Parathyroid adenoma (tissue), 2 donors: ENCODE measurements at regions not wholly inside any gene's neighbourhood (a gene's known extent, or its start where the extent isn't known, plus 50 kb on each side); places are given as distances from the start of the nearest gene placed in this dataset.
"Not testable (repeated sequence)": the region's sequence is repeated elsewhere in the genome, so short reads cannot be mapped to it uniquely, and the experiment has no call there.

Experiments
- H2AFZ ChIP-seq: fragments of 300-600 bp; sonication (generic); one replicate; pipeline ENCODE4 v1.7.0; 2017; ENCODE audit warnings: antibody characterized with exemption, mild to moderate bottlenecking
- H3K27ac ChIP-seq: fragments of 300-600 bp; sonication (generic); one replicate; pipeline ENCODE4 v1.7.0; 2017
- H3K27me3 ChIP-seq: fragments of 300-600 bp; sonication (generic); one replicate; pipeline ENCODE4 v1.7.0; 2017; ENCODE audit warnings: low read length; ENCODE audit not compliant: control insufficient read depth, insufficient read depth
- H3K36me3 ChIP-seq: fragments of 300-600 bp; sonication (generic); one replicate; pipeline ENCODE4 v1.7.0; 2017; ENCODE audit warnings: low read length; ENCODE audit not compliant: control insufficient read depth, insufficient read depth
- H3K4me1 ChIP-seq: fragments of 300-600 bp; sonication (generic); one replicate; pipeline ENCODE4 v1.7.0; 2017; ENCODE audit warnings: control low read depth
- H3K4me2 ChIP-seq: fragments of 300-600 bp; sonication (generic); one replicate; pipeline ENCODE4 v1.7.0; 2017; ENCODE audit warnings: low read length
- H3K4me3 ChIP-seq: fragments of 300-600 bp; sonication (generic); one replicate; pipeline ENCODE4 v1.7.0; 2017; ENCODE audit warnings: low read depth, low read length
- H3K79me2 ChIP-seq: fragments of 300-600 bp; sonication (generic); one replicate; pipeline ENCODE4 v1.7.0; 2017; ENCODE audit warnings: control low read depth
- H3K9ac ChIP-seq: fragments of 300-600 bp; sonication (generic); one replicate; pipeline ENCODE4 v1.7.0; 2017; ENCODE audit warnings: mild to moderate bottlenecking
- H3K9me3 ChIP-seq: fragments of 300-600 bp; sonication (generic); one replicate; pipeline ENCODE4 v1.7.0; 2017; ENCODE audit warnings: low read length; ENCODE audit not compliant: control insufficient read depth
- TF ChIP-seq, protein P1 (sequence below): fragments of 300-600 bp; sonication (generic); IDR thresholded peaks from one replicate; pipeline ENCODE4 v1.7.0; 2017; ENCODE audit warnings: antibody characterized with exemption, mild to moderate bottlenecking
- donor health status: primary hyperparathyroidism.

DNA sequence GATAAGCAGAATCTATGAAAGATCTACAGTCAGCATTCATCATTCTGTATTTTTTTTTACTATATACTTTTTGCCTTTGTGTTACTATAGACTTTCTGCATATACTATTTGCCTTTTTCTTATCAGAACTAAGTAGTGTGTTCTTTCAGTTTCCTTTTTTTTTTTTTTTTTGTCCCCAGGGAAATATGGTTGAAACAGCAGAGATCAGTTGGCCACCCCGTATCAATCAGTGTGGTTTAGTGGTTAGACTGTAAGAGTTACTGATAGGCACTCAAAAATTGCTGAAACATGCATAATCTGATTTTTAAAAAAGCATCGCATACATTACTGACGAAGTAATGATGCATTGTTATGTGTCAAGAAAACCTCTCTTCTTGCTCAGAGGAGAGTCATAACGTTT is 990.8 kb upstream of the EDIL3 start:
- Histone ChIP-seq H3K4me1 (no peaks in the 10 kb centered on the region), H3K9ac (no peak overlapping the region), H3K4me2 (no peak overlapping the region), H3K9me3 (no peaks in the 10 kb centered on the region), H3K27ac (no peak overlapping the region), H2AFZ (no peak overlapping the region), H3K27me3 (no peaks in the 10 kb centered on the region), H3K36me3 (no peaks in the 10 kb centered on the region), H3K79me2 (no peaks in the 10 kb centered on the region), H3K4me3 (no peak overlapping the region)
- TF ChIP-seq, protein P1, sequence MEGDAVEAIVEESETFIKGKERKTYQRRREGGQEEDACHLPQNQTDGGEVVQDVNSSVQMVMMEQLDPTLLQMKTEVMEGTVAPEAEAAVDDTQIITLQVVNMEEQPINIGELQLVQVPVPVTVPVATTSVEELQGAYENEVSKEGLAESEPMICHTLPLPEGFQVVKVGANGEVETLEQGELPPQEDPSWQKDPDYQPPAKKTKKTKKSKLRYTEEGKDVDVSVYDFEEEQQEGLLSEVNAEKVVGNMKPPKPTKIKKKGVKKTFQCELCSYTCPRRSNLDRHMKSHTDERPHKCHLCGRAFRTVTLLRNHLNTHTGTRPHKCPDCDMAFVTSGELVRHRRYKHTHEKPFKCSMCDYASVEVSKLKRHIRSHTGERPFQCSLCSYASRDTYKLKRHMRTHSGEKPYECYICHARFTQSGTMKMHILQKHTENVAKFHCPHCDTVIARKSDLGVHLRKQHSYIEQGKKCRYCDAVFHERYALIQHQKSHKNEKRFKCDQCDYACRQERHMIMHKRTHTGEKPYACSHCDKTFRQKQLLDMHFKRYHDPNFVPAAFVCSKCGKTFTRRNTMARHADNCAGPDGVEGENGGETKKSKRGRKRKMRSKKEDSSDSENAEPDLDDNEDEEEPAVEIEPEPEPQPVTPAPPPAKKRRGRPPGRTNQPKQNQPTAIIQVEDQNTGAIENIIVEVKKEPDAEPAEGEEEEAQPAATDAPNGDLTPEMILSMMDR = no peak

DNA sequence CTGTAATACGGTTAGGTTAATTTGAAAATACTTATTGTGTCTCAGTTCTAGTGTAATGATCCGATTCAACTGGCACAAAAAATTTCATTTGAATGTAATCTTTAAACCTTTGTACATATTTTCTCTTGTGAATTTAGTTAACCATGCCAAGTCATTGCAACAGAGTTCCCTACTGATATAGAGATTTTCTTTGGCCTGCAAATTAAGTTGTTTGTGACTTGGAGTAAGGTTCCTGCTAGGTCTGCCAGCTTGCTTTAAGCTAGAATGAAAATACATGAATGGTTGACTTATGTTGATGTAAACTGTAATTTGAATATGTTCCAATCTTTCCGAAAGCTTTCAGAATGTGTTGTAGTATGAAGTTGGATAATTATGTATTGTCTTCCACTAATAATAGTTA is 1004.1 kb upstream of the EDIL3 start:
- H3K27me3 ChIP-seq = no peaks in the 10 kb centered on the region
- no peak overlapping the region for H3K27ac ChIP-seq
- no peak overlapping the region for H3K9ac ChIP-seq
- H3K4me1 ChIP-seq = no peaks in the 10 kb centered on the region
- no peaks in the 10 kb centered on the region for H3K36me3 ChIP-seq
- H3K4me3 ChIP-seq = no peak overlapping the region
- H3K9me3 ChIP-seq = no peaks in the 10 kb centered on the region
- H3K79me2 ChIP-seq = no peaks in the 10 kb centered on the region
- H2AFZ ChIP-seq = no peak overlapping the region
- TF ChIP-seq, protein P1 = no peak
- H3K4me2 ChIP-seq = no peak overlapping the region

DNA sequence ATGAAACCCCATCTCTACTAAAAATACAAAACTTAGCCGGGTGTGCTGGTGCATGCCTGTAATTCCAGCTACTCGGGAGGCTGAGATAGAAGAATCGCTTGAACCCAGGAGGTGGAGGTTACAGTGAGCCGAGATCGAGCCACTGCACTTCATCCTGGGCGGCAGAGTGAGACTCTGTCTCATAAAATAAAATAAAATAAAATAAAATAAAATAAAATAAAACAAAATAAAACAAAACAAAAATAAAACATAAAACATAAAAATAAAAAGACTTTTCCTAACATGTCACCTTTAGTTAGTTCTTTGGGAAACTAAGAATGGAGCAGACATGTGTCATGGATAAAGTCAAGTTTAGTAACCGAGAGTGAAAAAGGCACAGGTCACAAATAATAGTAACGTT is 1007.6 kb upstream of the EDIL3 start:
- H3K27me3 ChIP-seq, H3K27ac ChIP-seq, H3K9ac ChIP-seq, H3K79me2 ChIP-seq, H2AFZ ChIP-seq, H3K4me3 ChIP-seq, H3K36me3 ChIP-seq, H3K4me2 ChIP-seq, H3K9me3 ChIP-seq, H3K4me1 ChIP-seq: not testable (repeated sequence)

DNA sequence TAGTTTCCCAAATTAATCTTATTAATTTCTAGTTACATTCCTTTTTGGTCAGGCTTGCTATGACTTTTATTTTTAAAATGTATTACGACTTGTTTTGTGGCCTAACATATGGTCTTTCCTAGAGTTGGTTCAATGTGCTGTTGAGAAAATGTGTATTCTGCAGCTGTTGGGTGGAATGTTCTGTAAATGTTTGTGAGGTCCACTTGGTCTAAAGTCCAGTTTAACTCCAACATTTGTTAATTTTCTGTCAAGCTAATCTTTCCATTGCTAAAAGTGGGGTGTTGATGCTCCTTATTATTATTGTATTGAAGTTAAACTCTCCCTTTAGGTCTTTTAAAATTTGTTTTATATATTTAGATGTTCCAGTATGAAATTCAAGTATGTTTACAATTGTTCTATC is 1010.8 kb upstream of the EDIL3 start:
- no peak overlapping the region for H3K4me2 ChIP-seq
- no peak overlapping the region for H3K27ac ChIP-seq
- no peaks in the 10 kb centered on the region for H3K79me2 ChIP-seq
- no peak overlapping the region for H2AFZ ChIP-seq
- H3K36me3 ChIP-seq = no peaks in the 10 kb centered on the region
- TF ChIP-seq, protein P1 = no peak
- no peaks in the 10 kb centered on the region for H3K27me3 ChIP-seq
- no peak overlapping the region for H3K4me3 ChIP-seq
- no peak overlapping the region for H3K9ac ChIP-seq
- no peaks in the 10 kb centered on the region for H3K4me1 ChIP-seq
- H3K9me3 ChIP-seq = peaks cover 4% of the 10 kb centered on the region

DNA sequence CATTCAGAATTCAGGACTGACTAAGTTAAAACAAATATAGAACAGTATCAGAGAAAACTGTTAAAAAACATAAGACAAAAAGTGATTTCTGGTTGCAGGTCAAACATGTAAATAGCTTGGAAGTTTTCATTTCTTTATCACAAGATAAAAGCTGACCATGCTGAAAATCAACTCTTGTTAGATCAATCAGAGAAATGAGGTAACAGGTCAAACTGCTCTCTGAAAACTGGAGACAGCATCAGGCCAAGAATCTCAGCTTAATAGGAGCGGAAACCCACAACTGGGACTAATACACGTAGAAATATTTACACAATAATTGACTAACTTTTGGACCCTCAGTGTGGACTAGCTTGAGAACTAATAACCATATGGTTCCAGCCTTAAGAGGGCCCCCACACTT is 1012.8 kb upstream of the EDIL3 start:
- TF ChIP-seq, protein P1 = no peak
- H3K9ac ChIP-seq = no peak overlapping the region
- no peak overlapping the region for H3K4me3 ChIP-seq
- no peaks in the 10 kb centered on the region for H3K27me3 ChIP-seq
- H3K27ac ChIP-seq = no peak overlapping the region
- peaks cover 4% of the 10 kb centered on the region for H3K9me3 ChIP-seq
- no peak overlapping the region for H2AFZ ChIP-seq
- H3K36me3 ChIP-seq = no peaks in the 10 kb centered on the region
- H3K4me1 ChIP-seq = no peaks in the 10 kb centered on the region
- H3K4me2 ChIP-seq = no peak overlapping the region
- H3K79me2 ChIP-seq = no peaks in the 10 kb centered on the region
